Heart right ventricle (tissue), 16 donors: ENCODE measurements at regions not wholly inside any gene's neighbourhood (a gene's known extent, or its start where the extent isn't known, plus 50 kb on each side); places are given as distances from the start of the nearest gene placed in this dataset.

Experiments
- ATAC-seq, 8 donors: fragments of 200-7000 bp; cut with Tn5 transposase; one replicate each; pipeline ENCODE4 v1.9.1; 2020; ENCODE audit warnings: mild to moderate bottlenecking in 8 of 8, moderate library complexity in 8 of 8, moderate number of reproducible peaks in 1 of 8
- DNase-seq, 2 donors: peaks; one replicate each; pipeline ENCODE4 v3.0.0-alpha.2; 2020
- H3K27ac ChIP-seq, 10 donors: fragments of 200-600 bp; sonication (generic) in 2 of 10; one replicate each; pipeline versions ENCODE4 v1.5.0 to v1.8.0; 2020 to 2022; ENCODE audit warnings: mild to moderate bottlenecking in 3 of 10
- H3K27me3 ChIP-seq, 7 donors: fragments of 200-600 bp; one replicate each; pipeline ENCODE4 v1.8.0; 2021 to 2022; ENCODE audit warnings: mild to moderate bottlenecking in 2 of 7
- H3K36me3 ChIP-seq, 9 donors: fragments of 200-600 bp; sonication (generic) in 1 of 9; one replicate each; pipeline versions ENCODE4 v1.5.0 to v1.8.0; 2020 to 2022; ENCODE audit warnings: mild to moderate bottlenecking in 2 of 9
- H3K4me1 ChIP-seq, 9 donors: fragments of 200-600 bp; sonication (generic) in 1 of 9; one replicate each; pipeline versions ENCODE4 v1.5.0 to v1.8.0; 2020 to 2022; ENCODE audit warnings: mild to moderate bottlenecking in 4 of 9
- H3K4me3 ChIP-seq, 10 donors: fragments of 200-600 bp; sonication (generic) in 2 of 10; one replicate each; pipeline versions ENCODE4 v1.5.0 to v1.8.0; 2020 to 2022; ENCODE audit warnings: mild to moderate bottlenecking in 7 of 10, moderate library complexity in 2 of 10
- H3K9me3 ChIP-seq, 11 donors: fragments of 200-600 bp in 10 of 11; sonication (generic) in 2 of 11; one replicate each; pipeline versions ENCODE4 v1.5.0 to v1.8.0; 2013 to 2022; ENCODE audit warnings: mild to moderate bottlenecking in 2 of 11, control low read depth in 1 of 11, moderate library complexity in 1 of 11
- WGBS, 2 donors: extraction: QIAGEN DNeasy Blood & Tissue Kit; methylation state at CpG; one replicate each; pipeline ENCODE4 v1.1.7; 2013; ENCODE audit warnings: inconsistent platforms in 1 of 2; 5-methylcytosine and 5-hydroxymethylcytosine counted together
- intact Hi-C, 10 donors: fragments of 100-400 bp; cut with DNase I; formaldehyde crosslinking; loops; one replicate each; pipeline versions ENCODE4 v1.11.1 to v1.14.2; 2022
- TF ChIP-seq, protein P1 (sequence below), 9 donors: fragments of 200-600 bp; sonication (generic) in 2 of 9; IDR thresholded peaks; one replicate each; pipeline versions ENCODE4 v1.5.0 to v1.8.0; 2021 to 2022; ENCODE audit warnings: antibody characterized with exemption in 9 of 9, mild to moderate bottlenecking in 5 of 9, moderate library complexity in 1 of 9
- donor health status: Arrhythmogenic right ventricular cardiomyopathy.
- donor health status: ischemic (EF 13 %, LVEDD 7.1; RV severe dilation, severe dysfunction).
- donor health status: healthy with polysubstance abuse.
- donor health status: DM: no; HTN: yes; CAD: no.
- donor health status: DM: no; HTN: no; CAD: no.
- donor health status: ischemic (EF 25% LVEDD 6.9; RV normal size, moderate dysfunction).
- donor health status: ischemic (EF 25% LVEDD 5.7; RV mildly dilated, moderate dysfunction).
- donor health status: healthy.
- donor health status: DM: yes; HTN: yes; CAD: no.
- donor health status: Ischemic cardiomyopathy.
- donor health status: ischemic (EF 35%, LVEDD 5.7; RV mildly dilated, moderate dysfunction).
- donor health status: nonischemic (EF 11% LVEDD 7.7; RV severe dilation, severe dysfunction).
- donor health status: DM: yes; HTN: yes; CAD: no.
- donor health status: PGD.
- donor health status: ischemic (EF 29% LVEDD 5.4; RV normal size, mild dysfunction).
- donor health status: nonischemic (EF 23%, LVEDD 6.1; RV moderate dilation, normal function).

DNA sequence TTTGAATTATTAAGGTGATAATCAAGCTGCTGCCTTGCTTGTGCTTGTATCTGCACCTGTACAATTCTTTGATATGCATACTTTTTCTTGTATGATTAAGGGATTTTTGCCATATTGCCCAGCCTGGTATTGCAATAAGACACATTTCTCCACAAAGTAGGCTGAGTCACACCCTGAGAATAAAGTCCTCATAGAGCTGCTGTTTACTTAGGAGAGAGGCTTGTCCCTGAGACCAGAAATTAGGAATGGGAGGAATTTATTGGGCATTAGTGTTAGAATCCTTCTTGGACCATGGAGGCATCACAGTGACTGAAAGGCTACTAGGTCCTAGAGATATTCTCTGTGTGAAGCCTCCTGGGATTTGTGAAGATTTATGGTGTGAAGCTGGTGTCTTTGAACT is 506.8 kb upstream of the FBXO33 start:
- Histone ChIP-seq H3K4me3 (no peak overlapping the region), H3K27me3 (no peaks in the 10 kb centered on the region), H3K36me3 (no peaks in the 10 kb centered on the region), H3K9me3 (peaks cover 0 to 6% (median 0%) of the 10 kb centered on the region in 11 donors), H3K4me1 (no peaks in the 10 kb centered on the region), H3K27ac (no peak overlapping the region)
- ATAC-seq (no peak), DNase-seq (no peak)
- intact Hi-C loops, result no loop called here
- TF ChIP-seq, protein P1, sequence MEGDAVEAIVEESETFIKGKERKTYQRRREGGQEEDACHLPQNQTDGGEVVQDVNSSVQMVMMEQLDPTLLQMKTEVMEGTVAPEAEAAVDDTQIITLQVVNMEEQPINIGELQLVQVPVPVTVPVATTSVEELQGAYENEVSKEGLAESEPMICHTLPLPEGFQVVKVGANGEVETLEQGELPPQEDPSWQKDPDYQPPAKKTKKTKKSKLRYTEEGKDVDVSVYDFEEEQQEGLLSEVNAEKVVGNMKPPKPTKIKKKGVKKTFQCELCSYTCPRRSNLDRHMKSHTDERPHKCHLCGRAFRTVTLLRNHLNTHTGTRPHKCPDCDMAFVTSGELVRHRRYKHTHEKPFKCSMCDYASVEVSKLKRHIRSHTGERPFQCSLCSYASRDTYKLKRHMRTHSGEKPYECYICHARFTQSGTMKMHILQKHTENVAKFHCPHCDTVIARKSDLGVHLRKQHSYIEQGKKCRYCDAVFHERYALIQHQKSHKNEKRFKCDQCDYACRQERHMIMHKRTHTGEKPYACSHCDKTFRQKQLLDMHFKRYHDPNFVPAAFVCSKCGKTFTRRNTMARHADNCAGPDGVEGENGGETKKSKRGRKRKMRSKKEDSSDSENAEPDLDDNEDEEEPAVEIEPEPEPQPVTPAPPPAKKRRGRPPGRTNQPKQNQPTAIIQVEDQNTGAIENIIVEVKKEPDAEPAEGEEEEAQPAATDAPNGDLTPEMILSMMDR (IDR thresholded peaks at IDR 0.05), result no peak

DNA sequence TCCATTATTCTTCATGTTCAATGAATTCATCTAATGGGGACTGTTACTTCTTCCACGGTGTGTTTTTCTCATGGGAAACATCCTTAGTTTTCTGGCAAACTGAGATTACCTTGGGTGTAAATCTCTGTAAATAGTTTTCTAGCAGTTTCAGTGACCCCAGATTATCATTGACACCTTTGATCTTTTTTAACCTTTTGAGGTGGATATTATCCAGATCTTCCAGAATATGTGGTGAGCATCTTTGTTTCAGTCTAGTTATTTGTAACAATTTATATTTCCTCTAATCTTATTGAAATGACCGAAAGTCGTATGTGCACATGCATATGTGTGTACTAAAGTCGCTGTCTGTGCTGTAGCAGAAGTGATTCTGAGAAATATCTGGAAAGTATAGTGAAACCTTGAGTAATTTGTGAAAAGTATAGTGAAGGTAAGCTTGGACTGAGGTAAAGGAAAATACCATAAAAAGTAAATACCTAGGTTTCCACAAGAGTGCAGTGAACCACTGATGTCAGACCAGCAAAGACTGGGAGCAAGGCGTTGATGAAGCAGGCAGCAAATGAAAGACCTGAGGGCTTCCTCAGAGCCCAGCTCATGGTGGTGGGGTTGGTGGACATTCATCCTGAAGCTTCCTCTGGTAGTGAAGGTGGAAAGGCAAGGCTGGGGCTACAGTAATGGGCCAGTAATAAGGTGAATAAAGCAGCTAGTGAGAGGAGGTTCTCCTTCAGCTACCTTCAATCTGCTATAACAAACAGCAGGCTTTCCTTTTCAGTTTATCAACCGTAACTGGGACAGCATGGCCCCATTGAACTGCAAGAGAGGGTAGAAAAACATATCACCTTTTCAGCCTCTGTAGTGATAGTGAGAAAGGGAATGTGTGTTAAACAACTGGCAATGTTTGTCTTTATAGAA is 480.2 kb upstream of the FBXO33 start:
- intact Hi-C loops, result no loop called here
- Histone ChIP-seq H3K27ac (no peak overlapping the region), H3K36me3 (no peaks in the 10 kb centered on the region), H3K4me3 (no peak overlapping the region), H3K9me3 (no peaks in the 10 kb centered on the region), H3K27me3 (no peaks in the 10 kb centered on the region), H3K4me1 (no peaks in the 10 kb centered on the region)
- WGBS, 2 donors, result 72 to 73% methylated on average over 6 of the region's 6 CpGs
- TF ChIP-seq, protein P1 (IDR thresholded peaks at IDR 0.05), result no peak
- ATAC-seq, result no peak
- no peak for DNase-seq

DNA sequence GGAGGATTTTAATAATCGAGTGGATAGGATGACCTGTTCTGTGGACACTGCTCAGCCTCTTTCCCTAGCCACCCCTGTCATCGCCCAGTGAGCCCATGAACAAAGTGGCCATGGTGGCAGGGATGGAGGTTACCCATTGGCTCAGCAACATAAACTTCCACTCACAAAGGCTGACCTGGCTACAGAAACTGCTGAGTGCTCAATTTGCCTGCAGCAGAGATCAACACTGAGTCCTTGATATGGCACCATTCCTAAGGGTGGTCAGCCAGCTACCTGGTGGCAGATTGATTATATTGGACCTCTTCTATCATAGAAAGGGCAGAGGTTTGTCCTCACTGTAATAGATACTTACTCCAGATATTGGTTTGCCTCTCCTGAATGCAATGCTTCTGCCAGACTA is 465.4 kb upstream of the FBXO33 start:
- Histone ChIP-seq H3K4me3 (no peak overlapping the region), H3K9me3 (peaks cover 0 to 43% (median 11%) of the 10 kb centered on the region in 11 donors), H3K27ac (no peak overlapping the region), H3K4me1 (no peaks in the 10 kb centered on the region), H3K27me3 (no peaks in the 10 kb centered on the region), H3K36me3 (no peaks in the 10 kb centered on the region)
- no peak for DNase-seq
- TF ChIP-seq, protein P1 (IDR thresholded peaks at IDR 0.05), result no peak
- WGBS, 2 donors, result 81 to 93% methylated on average over 2 of the region's 2 CpGs
- intact Hi-C loops, result no loop called here
- ATAC-seq, result no peak

DNA sequence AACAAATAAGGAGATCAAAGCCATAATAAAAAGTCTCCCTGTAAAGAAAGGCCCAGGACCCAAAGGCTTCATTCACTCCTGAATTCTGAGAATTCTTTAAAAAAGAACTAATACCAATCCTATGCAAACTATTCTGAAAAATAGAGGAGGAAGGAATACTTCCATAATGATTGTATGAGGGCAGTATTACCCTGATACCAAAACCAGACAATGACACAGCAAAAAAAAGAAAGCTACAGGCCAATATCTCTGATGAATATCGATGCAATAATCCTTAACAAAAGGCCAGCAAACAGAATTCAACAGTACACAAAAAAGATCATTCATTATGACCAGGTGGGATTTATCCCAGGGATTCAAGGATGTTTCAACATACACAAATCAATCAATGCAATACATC is 457.8 kb upstream of the FBXO33 start:
- ATAC-seq, result no peak
- Histone ChIP-seq H3K4me3 (no peak overlapping the region), H3K36me3 (no peaks in the 10 kb centered on the region), H3K27me3 (no peaks in the 10 kb centered on the region), H3K4me1 (no peaks in the 10 kb centered on the region), H3K9me3 (peaks cover 0 to 61% (median 4%) of the 10 kb centered on the region in 11 donors), H3K27ac (no peak overlapping the region)
- TF ChIP-seq, protein P1 (IDR thresholded peaks at IDR 0.05), result no peak
- no peak for DNase-seq
- 74 to 85% methylated on average over 1 of the region's 1 CpG for WGBS, 2 donors
- intact Hi-C loops, result no loop called here
